B cell (primary cell): ENCODE measurements at regions not wholly inside any gene's neighbourhood (a gene's known extent, or its start where the extent isn't known, plus 50 kb on each side); places are given as distances from the start of the nearest gene placed in this dataset.

Source experiments
- ATAC-seq: fragments of 200-7000 bp; cut with Tn5 transposase; one replicate; pipeline ENCODE4 v1.10.0; 2021; ENCODE audit warnings: low read depth, mild to moderate bottlenecking, moderate number of reproducible peaks, moderate library complexity
- CTCF ChIA-PET: fragments of 350-600 bp; sonication (Branson Sonifier 250); formaldehyde crosslinking; loops from one replicate; lab custom pipeline; 2021; ENCODE audit warnings: antibody characterized with exemption, inconsistent platforms; lab: Charles Lee
- POLR2A ChIA-PET: fragments of 350-600 bp; sonication (Branson Sonifier 250); formaldehyde crosslinking; loops from one replicate; lab custom pipeline; 2021; ENCODE audit warnings: antibody characterized with exemption; lab: Charles Lee
- DNase-seq: peaks from one replicate; pipeline ENCODE4 v3.0.0; 2013
- H2AFZ ChIP-seq: 2 replicates; pipeline ENCODE4 v1.6.1; 2012; ENCODE audit warnings: mild to moderate bottlenecking, low read depth, low read length; ENCODE audit not compliant: insufficient read depth, poor library complexity, severe bottlenecking
- H3K27ac ChIP-seq, 2 donors: 1 replicate in 1 of 2; 2 replicates in 1 of 2; pipeline ENCODE4 v1.5.1; 2012 to 2013; ENCODE audit warnings: low read length in 2 of 2, mild to moderate bottlenecking in 2 of 2, moderate library complexity in 1 of 2
- H3K27me3 ChIP-seq, 4 experiments: fragments of 200-600 bp in 1 of 4; sonication (generic) in 1 of 4; replicated peaks in 1 of 4; 1 replicate in 2 of 4; 2 replicates in 2 of 4; pipeline versions ENCODE4 v1.6.1 to v1.7.0; 2013 to 2016; ENCODE audit warnings: low read length in 3 of 4, mild to moderate bottlenecking in 2 of 4, mixed read lengths in 1 of 4, moderate library complexity in 1 of 4; ENCODE audit not compliant: insufficient read depth in 4 of 4, control insufficient read depth in 3 of 4; ENCODE audit errors: control extremely low read depth in 1 of 4
- H3K36me3 ChIP-seq, 2 experiments: replicated peaks in 1 of 2; 1 replicate in 1 of 2; 2 replicates in 1 of 2; pipeline versions ENCODE4 v1.6.1 to v1.7.1; 2013; ENCODE audit warnings: low read length in 1 of 2; ENCODE audit not compliant: insufficient read depth in 2 of 2, control insufficient read depth in 1 of 2; ENCODE audit errors: control extremely low read depth in 1 of 2, extremely low read depth in 1 of 2
- H3K4me1 ChIP-seq, 2 donors: fragments of 200-600 bp in 1 of 2; sonication (generic) in 1 of 2; 1 replicate in 1 of 2; 2 replicates in 1 of 2; pipeline versions ENCODE4 v1.5.1 to v1.6.1; 2013 to 2017; ENCODE audit warnings: low read length in 2 of 2; ENCODE audit not compliant: control insufficient read depth in 2 of 2, insufficient read depth in 2 of 2
- H3K4me2 ChIP-seq: replicated peaks from 2 replicates; pipeline ENCODE3; 2012; ENCODE audit warnings: mild to moderate bottlenecking, low read depth, low read length; ENCODE audit not compliant: poor library complexity, severe bottlenecking
- H3K4me3 ChIP-seq, 5 experiments: fragments of 200-600 bp in 1 of 5; sonication (generic) in 1 of 5; 1 replicate in 3 of 5; 2 replicates in 2 of 5; pipeline versions ENCODE4 v1.5.1 to v1.7.0; 2011 to 2016; ENCODE audit warnings: low read length in 4 of 5, mild to moderate bottlenecking in 4 of 5, low read depth in 2 of 5, control low read depth in 1 of 5, moderate library complexity in 1 of 5; ENCODE audit not compliant: insufficient read depth in 1 of 5; ENCODE audit errors: control extremely low read depth in 1 of 5, extremely low read depth in 1 of 5
- H3K79me2 ChIP-seq: fragments of 200-600 bp; sonication (generic); one replicate; pipeline ENCODE4 v1.6.0; 2016; ENCODE audit warnings: low read length; ENCODE audit not compliant: control insufficient read depth, insufficient read depth
- H3K9ac ChIP-seq: fragments of 200-600 bp; sonication (generic); 2 replicates; pipeline ENCODE4 v1.6.1; 2017; ENCODE audit warnings: mild to moderate bottlenecking, low read length, moderate library complexity
- H3K9me3 ChIP-seq, 3 donors: one replicate each; pipeline versions ENCODE4 v1.6.1 to v1.7.1; 2013; ENCODE audit warnings: low read length in 2 of 3; ENCODE audit not compliant: control insufficient read depth in 2 of 3, insufficient read depth in 1 of 3; ENCODE audit errors: control extremely low read depth in 1 of 3
- H4K20me1 ChIP-seq: 2 replicates; pipeline ENCODE4 v1.6.0; 2012; ENCODE audit warnings: mild to moderate bottlenecking, low read length; ENCODE audit not compliant: insufficient read depth, control insufficient read depth, poor library complexity, severe bottlenecking
- H3K27ac Mint-ChIP-seq: one replicate; pipeline ENCODE4 v1.8.0; 2021; ENCODE audit warnings: mixed read lengths
- H3K27me3 Mint-ChIP-seq: one replicate; pipeline ENCODE4 v1.8.0; 2021; ENCODE audit warnings: mixed read lengths
- H3K4me1 Mint-ChIP-seq: one replicate; pipeline ENCODE4 v1.8.0; 2021; ENCODE audit warnings: mixed read lengths
- H3K4me3 Mint-ChIP-seq: one replicate; pipeline ENCODE4 v1.8.0; 2021; ENCODE audit warnings: mixed read lengths
- H3K9me3 Mint-ChIP-seq: one replicate; pipeline ENCODE4 v1.8.0; 2022; ENCODE audit warnings: mixed read lengths; ENCODE audit not compliant: insufficient read depth
- CTCF ChIP-seq: fragments of 200-600 bp; IDR thresholded peaks from one replicate; pipeline ENCODE4 v1.8.0; 2022; ENCODE audit warnings: antibody characterized with exemption, mild to moderate bottlenecking
- EZH2 ChIP-seq: IDR thresholded peaks from 2 replicates; pipeline ENCODE4 v1.6.1; 2012; ENCODE audit warnings: borderline replicate concordance, low read depth, mild to moderate bottlenecking, moderate library complexity, low read length; ENCODE audit not compliant: insufficient read depth, poor library complexity, severe bottlenecking
- WGBS: methylation state at CpG from one replicate; pipeline ENCODE4 v1.1.5; 2013; ENCODE audit warnings: missing lambda C conversion rate; ENCODE audit not compliant: insufficient coverage; 5-methylcytosine and 5-hydroxymethylcytosine counted together
- intact Hi-C: fragments of 100-400 bp; cut with micrococcal nuclease; formaldehyde crosslinking; loops from one replicate; pipeline ENCODE4 v1.10.0; 2022

GRCh38 chr16:74165566-74166080 lies 131.0 kb upstream of the PSMD7 start:
- no peak overlapping the region for H3K27ac ChIP-seq
- no peak for ATAC-seq
- H3K9me3 Mint-ChIP-seq: peaks cover 5% of the 10 kb centered on the region
- intact Hi-C loops: no loop called here
- H3K9me3 ChIP-seq: peaks cover 0 to 3% (median 2%) of the 10 kb centered on the region in 3 donors
- H3K9ac ChIP-seq: no peak overlapping the region
- WGBS: 70% methylated on average over 2 of the region's 5 CpGs
- no peaks in the 10 kb centered on the region for H3K27me3 ChIP-seq
- POLR2A ChIA-PET: no interaction called here
- H4K20me1 ChIP-seq: no peaks in the 10 kb centered on the region
- H3K36me3 ChIP-seq: no peaks in the 10 kb centered on the region
- no peak overlapping the region for H3K4me2 ChIP-seq
- H3K4me3 ChIP-seq: no peak overlapping the region
- H3K27ac Mint-ChIP-seq: no peak overlapping the region
- no peak for TF ChIP-seq CTCF
- no peak for TF ChIP-seq EZH2
- peaks cover 3% of the 10 kb centered on the region for H3K27me3 Mint-ChIP-seq
- H3K79me2 ChIP-seq: no peaks in the 10 kb centered on the region
- no peak for DNase-seq
- no peaks in the 10 kb centered on the region for H3K4me1 ChIP-seq
- no peaks in the 10 kb centered on the region for H3K4me1 Mint-ChIP-seq
- CTCF ChIA-PET: no interaction called here
- no peak overlapping the region for H3K4me3 Mint-ChIP-seq
- H2AFZ ChIP-seq: no peak overlapping the region

GRCh38 chr16:74160759-74161158 lies 135.9 kb upstream of the PSMD7 start:
- ChIA-PET POLR2A (no interaction called here), CTCF (no interaction called here)
- no peak overlapping the region for H2AFZ ChIP-seq
- no peaks in the 10 kb centered on the region for H3K79me2 ChIP-seq
- no peaks in the 10 kb centered on the region for H3K27me3 ChIP-seq
- H3K36me3 ChIP-seq: no peaks in the 10 kb centered on the region
- no peak overlapping the region for H3K4me2 ChIP-seq
- H3K27ac Mint-ChIP-seq: no peak overlapping the region
- no peaks in the 10 kb centered on the region for H4K20me1 ChIP-seq
- no peaks in the 10 kb centered on the region for H3K4me1 ChIP-seq
- no peaks in the 10 kb centered on the region for H3K4me1 Mint-ChIP-seq
- no CpG with 5 or more reads among the region's 2 CpGs for WGBS
- peaks cover 6% of the 10 kb centered on the region for H3K9me3 Mint-ChIP-seq
- TF ChIP-seq CTCF (no peak), EZH2 (no peak)
- peaks cover 0 to 6% (median 3%) of the 10 kb centered on the region in 3 donors for H3K9me3 ChIP-seq
- H3K9ac ChIP-seq: no peak overlapping the region
- intact Hi-C loops: no loop called here
- H3K27ac ChIP-seq: no peak overlapping the region
- H3K4me3 Mint-ChIP-seq: no peak overlapping the region
- no peak for ATAC-seq
- H3K27me3 Mint-ChIP-seq: peaks cover 4% of the 10 kb centered on the region
- no peak overlapping the region for H3K4me3 ChIP-seq
- DNase-seq: no peak
